Activated CD4-positive, alpha-beta memory T cell treated with anti-CD3 and anti-CD28 coated beads for 36 hours (primary cell): ENCODE measurements at regions not wholly inside any gene's neighbourhood (a gene's known extent, or its start where the extent isn't known, plus 50 kb on each side); places are given as distances from the start of the nearest gene placed in this dataset.
"Not testable (repeated sequence)": the region's sequence is repeated elsewhere in the genome, so short reads cannot be mapped to it uniquely, and the experiment has no call there.

Experiments used
- CTCF ChIA-PET: fragments of 350-600 bp; sonication (Branson Sonifier 250); formaldehyde crosslinking; loops from one replicate; lab custom pipeline; 2021; ENCODE audit warnings: antibody characterized with exemption, inconsistent platforms; lab: Charles Lee
- POLR2A ChIA-PET: fragments of 350-600 bp; sonication (Branson Sonifier 250); formaldehyde crosslinking; loops from one replicate; lab custom pipeline; 2021; ENCODE audit warnings: antibody characterized with exemption; lab: Charles Lee
- DNase-seq: peaks from one replicate; pipeline ENCODE4 v3.0.0-alpha.2; 2020
- H3K27ac Mint-ChIP-seq: one replicate; pipeline ENCODE4 v1.8.0; 2021; ENCODE audit warnings: mixed read lengths
- H3K27me3 Mint-ChIP-seq: one replicate; pipeline ENCODE4 v1.8.0; 2021; ENCODE audit warnings: mixed read lengths
- H3K36me3 Mint-ChIP-seq: one replicate; pipeline ENCODE4 v1.8.0; 2021; ENCODE audit warnings: mixed read lengths
- H3K4me1 Mint-ChIP-seq: one replicate; pipeline ENCODE4 v1.8.0; 2021; ENCODE audit warnings: low read depth, mixed read lengths
- H3K4me3 Mint-ChIP-seq: one replicate; pipeline ENCODE4 v1.8.0; 2021; ENCODE audit warnings: mild to moderate bottlenecking, mixed read lengths
- H3K9me3 Mint-ChIP-seq: one replicate; pipeline ENCODE4 v1.8.0; 2021; ENCODE audit warnings: mixed read lengths
- intact Hi-C: fragments of 100-400 bp; cut with micrococcal nuclease; formaldehyde crosslinking; loops from one replicate; pipeline ENCODE4 v1.15.1; 2023

DNA sequence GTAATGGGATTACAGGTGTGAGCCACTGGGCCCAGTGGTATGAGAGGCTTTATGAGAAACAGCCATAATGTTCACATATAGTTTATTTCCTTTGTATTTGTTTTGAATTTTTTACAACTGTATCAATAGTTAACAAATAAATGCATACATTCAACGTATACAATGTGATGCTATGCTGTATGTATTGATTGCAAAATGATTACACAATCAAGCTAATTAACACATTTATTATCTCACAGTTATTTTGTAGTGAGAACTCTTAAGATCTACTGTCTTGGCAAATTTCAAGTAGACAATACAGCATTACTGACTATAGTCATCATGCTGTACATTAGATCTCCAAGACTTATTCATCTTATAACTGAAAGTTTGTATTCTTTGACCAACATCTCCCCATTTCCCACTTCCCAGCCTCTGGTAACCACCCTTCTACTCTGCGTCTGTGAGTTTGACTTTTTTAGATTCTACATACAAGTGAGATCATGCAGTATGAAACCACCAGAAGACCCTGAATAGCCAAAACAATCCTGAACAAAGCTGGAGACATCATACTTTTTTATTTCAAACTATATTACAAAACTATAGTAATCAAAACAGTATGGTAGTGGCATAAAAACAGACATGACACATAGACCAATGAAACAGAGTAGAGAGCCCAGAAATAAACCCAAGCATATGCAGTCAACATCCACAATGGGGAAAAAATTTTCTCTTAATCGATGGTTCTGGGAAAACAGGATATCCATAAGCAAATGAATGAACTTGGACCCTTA, 157.2 kb upstream of the RREB1 start:
- ChIA-PET POLR2A (no interaction called here), CTCF (no interaction called here)
- no peak overlapping the region for H3K4me3 Mint-ChIP-seq
- no peak for DNase-seq
- no peaks in the 10 kb centered on the region for H3K36me3 Mint-ChIP-seq
- H3K9me3 Mint-ChIP-seq = peaks cover 16% of the 10 kb centered on the region
- intact Hi-C loops = no loop called here
- no peak overlapping the region for H3K27ac Mint-ChIP-seq
- H3K27me3 Mint-ChIP-seq = no peaks in the 10 kb centered on the region
- no peaks in the 10 kb centered on the region for H3K4me1 Mint-ChIP-seq

DNA sequence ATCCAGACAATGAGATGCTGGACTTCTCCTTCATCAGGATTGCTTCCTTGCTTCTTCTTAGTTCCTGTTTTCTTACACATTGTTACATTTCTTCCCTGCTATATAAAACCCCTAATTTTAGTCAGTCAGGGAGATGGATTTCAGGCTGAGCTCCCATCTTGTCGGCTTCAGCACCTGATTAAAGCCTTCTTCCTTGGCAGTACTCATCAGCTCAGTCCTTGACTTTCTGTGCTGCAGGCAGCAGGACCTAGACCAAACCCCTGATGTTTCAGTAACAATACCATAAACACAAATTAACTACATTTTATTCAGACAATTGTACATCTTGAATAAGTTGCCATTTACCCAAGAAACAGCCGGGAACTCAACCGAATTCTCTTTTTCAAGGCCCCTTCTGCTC, 156.4 kb upstream of the RREB1 start:
- Mint-ChIP-seq H3K4me1 (no peaks in the 10 kb centered on the region), H3K27ac (no peak overlapping the region), H3K36me3 (no peaks in the 10 kb centered on the region), H3K27me3 (no peaks in the 10 kb centered on the region), H3K9me3 (peaks cover 16% of the 10 kb centered on the region), H3K4me3 (no peak overlapping the region)
- ChIA-PET POLR2A (no interaction called here), CTCF (no interaction called here)
- intact Hi-C loops = no loop called here
- no peak for DNase-seq

DNA sequence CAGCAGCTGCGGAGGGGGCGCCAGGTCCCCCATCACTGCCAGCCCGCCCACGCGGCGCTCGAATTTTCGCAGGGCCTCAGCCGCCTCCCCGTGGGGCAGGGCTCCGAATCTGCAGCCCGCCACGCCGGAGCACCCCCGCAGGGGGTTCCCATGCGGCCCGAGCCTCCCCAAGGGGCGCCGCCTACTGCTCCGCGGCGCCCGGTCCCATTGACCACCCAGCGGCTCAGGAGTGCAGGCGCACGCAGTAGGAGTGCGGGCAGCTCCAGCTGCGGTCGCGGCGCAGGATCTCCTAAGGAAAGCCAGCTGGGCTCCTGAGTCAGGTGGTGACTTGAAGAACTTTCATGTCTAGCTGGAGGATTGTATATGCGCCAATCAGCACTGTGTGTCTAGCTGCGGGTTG, 155.3 kb upstream of the RREB1 start:
- no peaks in the 10 kb centered on the region for H3K4me1 Mint-ChIP-seq
- H3K27me3 Mint-ChIP-seq = no peaks in the 10 kb centered on the region
- H3K9me3 Mint-ChIP-seq = peaks cover 16% of the 10 kb centered on the region
- intact Hi-C loops = no loop called here
- no peak overlapping the region for H3K4me3 Mint-ChIP-seq
- CTCF ChIA-PET = no interaction called here
- H3K27ac Mint-ChIP-seq = no peak overlapping the region
- POLR2A ChIA-PET = no interaction called here
- H3K36me3 Mint-ChIP-seq = no peaks in the 10 kb centered on the region
- DNase-seq = no peak

DNA sequence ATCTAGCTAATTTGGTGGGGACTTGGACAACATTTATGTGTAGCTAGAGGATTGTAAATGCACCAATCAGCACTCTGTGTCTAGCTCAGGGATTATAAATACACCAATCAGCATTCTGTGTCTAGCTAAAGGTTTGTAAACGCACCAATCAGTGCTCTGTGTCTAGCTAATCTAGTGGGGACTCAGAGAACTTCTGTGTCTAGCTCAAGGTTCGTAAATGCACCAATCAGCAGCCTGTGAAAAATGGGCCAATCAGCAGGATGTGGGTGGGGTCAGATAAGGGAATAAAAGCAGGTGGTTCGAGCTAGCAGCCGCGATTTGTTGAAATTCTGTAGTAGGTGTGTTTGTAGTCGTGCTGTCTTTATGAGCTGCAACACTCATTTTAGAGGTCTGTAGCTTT, 154.8 kb upstream of the RREB1 start:
- intact Hi-C loops, H3K27ac Mint-ChIP-seq, H3K4me1 Mint-ChIP-seq, DNase-seq, H3K4me3 Mint-ChIP-seq, H3K27me3 Mint-ChIP-seq, H3K36me3 Mint-ChIP-seq, POLR2A ChIA-PET: not testable (repeated sequence)
- H3K9me3 Mint-ChIP-seq = peaks cover 16% of the 10 kb centered on the region
- CTCF ChIA-PET = interaction anchor here (0.5 to 0.7 kb wide), 3 partner anchors 121 to 1599 kb away, joined by 3 to 5 read pairs (median 4); no protein-coding TSS in a partner anchor

DNA sequence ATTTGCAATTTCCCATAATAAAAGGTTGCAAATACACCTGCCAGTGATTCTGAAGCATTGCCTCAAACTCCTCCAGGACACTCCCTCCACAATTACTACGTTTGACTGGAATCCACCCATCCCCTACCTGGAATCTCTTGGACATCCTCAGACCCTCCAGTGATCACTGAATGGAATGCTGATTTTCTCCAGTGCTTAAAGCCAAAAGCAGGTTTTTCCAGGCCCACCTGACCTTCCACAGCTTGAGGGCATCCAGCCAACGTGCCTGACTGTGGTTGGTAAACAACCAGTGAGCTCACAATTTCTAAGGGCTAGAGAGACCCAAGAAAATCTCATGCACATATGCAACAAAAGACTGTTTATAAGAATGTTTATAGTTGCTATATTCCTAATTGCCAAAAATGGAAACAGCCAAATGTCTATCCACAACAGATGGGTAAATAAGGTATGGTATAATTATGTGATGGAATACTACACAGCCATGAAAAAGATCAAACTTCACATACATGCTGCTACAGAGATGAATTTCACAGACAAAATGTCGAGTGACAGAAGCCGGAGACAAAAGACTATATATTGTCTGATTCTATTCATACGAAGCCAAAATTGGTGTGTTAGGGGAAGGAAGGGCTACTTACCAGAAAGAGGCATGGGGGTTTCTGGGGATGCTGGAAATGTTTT, 147.1 kb upstream of the RREB1 start:
- DNase-seq = no peak
- Mint-ChIP-seq H3K4me1 (no peaks in the 10 kb centered on the region), H3K9me3 (peaks cover 6% of the 10 kb centered on the region), H3K27me3 (peaks cover 4% of the 10 kb centered on the region), H3K27ac (no peak overlapping the region), H3K4me3 (no peak overlapping the region), H3K36me3 (no peaks in the 10 kb centered on the region)
- ChIA-PET POLR2A (no interaction called here), CTCF (no interaction called here)
- intact Hi-C loops = no loop called here

DNA sequence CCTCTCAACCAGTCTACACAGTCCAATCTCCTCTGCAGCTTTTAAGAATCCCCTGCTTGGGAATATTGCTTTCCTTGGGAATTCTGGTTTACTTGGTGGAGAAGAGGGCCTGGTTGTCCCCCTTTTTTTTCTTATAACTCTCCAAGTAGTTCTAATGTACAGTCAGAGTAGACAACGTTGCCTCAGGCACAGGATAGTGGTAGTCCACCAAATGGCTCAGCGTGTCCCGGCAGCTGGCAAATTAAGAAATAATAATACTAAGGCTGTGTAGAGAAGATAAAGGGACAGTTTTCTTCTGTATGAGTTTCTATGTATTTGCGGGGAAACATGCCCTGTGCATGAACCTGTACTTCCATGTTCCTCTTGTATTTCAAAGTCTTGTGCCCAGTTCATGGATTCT, 145.7 kb upstream of the RREB1 start:
- intact Hi-C loops = no loop called here
- Mint-ChIP-seq H3K27ac (no peak overlapping the region), H3K27me3 (peaks cover 4% of the 10 kb centered on the region)

DNA sequence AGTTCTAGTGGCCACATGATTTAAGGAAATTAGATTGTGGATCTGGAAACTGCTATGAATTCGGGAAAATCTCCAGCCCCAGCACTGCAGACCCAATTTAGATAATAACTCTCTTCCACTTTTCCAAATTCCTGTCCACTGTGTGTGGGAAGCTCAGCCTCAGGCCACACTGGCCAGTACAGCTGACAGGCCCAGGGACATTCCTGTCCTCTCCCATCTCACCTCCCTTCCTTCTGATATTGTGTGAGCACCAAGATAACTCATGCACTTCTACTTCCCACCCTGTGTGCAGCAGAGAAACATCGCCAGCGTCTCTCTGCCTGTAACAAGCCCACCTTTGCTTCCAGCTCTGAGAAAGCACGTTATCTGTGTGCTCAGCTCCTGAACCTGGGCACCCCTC, 145.1 kb upstream of the RREB1 start:
- ChIA-PET POLR2A (no interaction called here), CTCF (no interaction called here)
- Mint-ChIP-seq H3K9me3 (peaks cover 6% of the 10 kb centered on the region), H3K27me3 (peaks cover 4% of the 10 kb centered on the region), H3K27ac (no peak overlapping the region), H3K36me3 (no peaks in the 10 kb centered on the region), H3K4me1 (no peaks in the 10 kb centered on the region), H3K4me3 (no peak overlapping the region)
- intact Hi-C loops = no loop called here
- DNase-seq = no peak

More for the DNA sequence above, 145.7 kb upstream of the RREB1 start:
- POLR2A ChIA-PET = no interaction called here
- Mint-ChIP-seq H3K36me3 (no peaks in the 10 kb centered on the region), H3K4me3 (no peak overlapping the region), H3K4me1 (no peaks in the 10 kb centered on the region), H3K9me3 (peaks cover 6% of the 10 kb centered on the region)
- DNase-seq = no peak
- CTCF ChIA-PET = no interaction called here

DNA sequence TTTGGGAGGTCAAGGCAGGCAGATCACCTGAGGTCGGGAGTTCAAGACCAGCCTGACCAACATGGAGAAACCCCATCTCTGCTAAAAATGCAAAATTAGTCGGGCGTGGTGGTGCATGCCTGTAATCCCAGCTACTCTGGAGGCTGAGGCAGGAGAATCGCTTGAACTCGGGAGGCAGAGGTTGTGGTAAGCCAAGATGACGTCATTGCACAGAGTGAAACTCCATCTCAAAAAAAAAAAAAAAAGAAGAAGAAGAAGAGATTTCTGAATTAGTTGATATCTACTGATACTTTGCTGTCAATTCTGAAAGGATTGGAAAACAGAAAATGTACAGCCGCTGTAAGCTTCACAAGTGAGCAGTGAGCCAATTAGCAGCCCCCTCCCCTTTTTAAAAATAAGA, 144.4 kb upstream of the RREB1 start:
- DNase-seq, intact Hi-C loops, H3K27me3 Mint-ChIP-seq, H3K27ac Mint-ChIP-seq, POLR2A ChIA-PET, H3K9me3 Mint-ChIP-seq, H3K36me3 Mint-ChIP-seq, CTCF ChIA-PET, H3K4me1 Mint-ChIP-seq, H3K4me3 Mint-ChIP-seq: not testable (repeated sequence)

DNA sequence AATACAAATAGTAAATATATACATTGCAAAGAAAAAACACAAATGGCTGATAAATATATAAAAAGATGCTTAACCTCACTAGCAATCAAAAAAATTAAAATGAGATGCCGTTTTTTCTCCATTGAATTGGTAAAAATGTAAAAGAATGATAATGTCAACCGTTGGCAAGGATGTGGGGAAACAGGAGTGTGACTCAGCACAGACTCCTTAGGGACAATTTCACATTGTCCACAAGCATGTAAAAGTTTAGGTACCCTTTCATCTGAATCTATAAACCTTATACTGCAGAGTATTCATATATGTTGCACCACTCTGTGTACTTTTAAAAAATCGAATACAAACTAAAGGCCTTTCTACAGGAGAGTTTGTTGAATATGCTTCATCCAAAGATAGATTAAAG, 143.1 kb upstream of the RREB1 start:
- H3K27me3 Mint-ChIP-seq = peaks cover 4% of the 10 kb centered on the region
- no peak overlapping the region for H3K4me3 Mint-ChIP-seq

DNA sequence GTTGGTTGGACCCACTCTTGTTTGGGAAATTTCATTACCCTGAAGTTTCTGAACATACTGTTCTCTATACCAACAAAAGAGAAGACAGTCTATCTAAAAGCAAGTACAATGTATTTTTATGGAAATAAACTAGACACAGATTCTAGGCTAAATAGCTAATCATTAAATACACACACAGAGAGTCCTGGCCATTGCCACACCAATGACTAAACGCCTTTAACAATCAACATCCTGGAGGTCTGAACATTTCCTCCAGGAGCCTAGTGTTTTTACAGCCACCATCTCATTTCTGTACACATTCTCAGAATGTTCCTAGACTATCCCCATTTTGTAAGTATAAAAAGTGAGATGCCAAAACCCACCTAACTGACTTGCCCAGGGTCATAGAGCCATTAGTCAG, 141.6 kb upstream of the RREB1 start:
- no peak for DNase-seq
- Mint-ChIP-seq H3K4me3 (no peak overlapping the region), H3K36me3 (no peaks in the 10 kb centered on the region), H3K27ac (no peak overlapping the region), H3K4me1 (no peaks in the 10 kb centered on the region), H3K27me3 (peaks cover 5% of the 10 kb centered on the region), H3K9me3 (no peaks in the 10 kb centered on the region)
- intact Hi-C loops = no loop called here
- CTCF ChIA-PET = no interaction called here
- POLR2A ChIA-PET = no interaction called here

More for the DNA sequence above, 143.1 kb upstream of the RREB1 start:
- CTCF ChIA-PET = no interaction called here
- POLR2A ChIA-PET = no interaction called here
- peaks cover 6% of the 10 kb centered on the region for H3K9me3 Mint-ChIP-seq
- H3K4me1 Mint-ChIP-seq = no peaks in the 10 kb centered on the region
- no peak for DNase-seq
- no peaks in the 10 kb centered on the region for H3K36me3 Mint-ChIP-seq
- H3K27ac Mint-ChIP-seq = no peak overlapping the region
- intact Hi-C loops = no loop called here

DNA sequence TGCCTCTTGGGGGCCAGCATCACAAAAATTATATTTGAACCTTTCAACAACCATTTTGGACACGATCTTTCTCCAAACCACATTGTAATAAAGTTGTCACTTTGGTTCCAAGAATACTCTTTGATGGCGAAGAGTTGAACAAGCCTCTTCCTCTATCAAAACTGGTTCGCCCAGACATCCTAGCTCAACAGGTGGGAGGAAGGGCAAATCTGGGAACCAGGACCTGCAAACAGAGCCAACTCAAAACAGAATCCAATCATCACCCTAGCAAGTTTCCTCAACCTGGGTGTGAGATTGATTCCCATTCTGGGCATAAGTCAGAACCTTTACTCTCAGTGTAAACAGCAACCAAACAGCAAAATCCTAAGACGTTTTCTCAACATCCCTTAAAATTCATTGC, 141.2 kb upstream of the RREB1 start:
- no peak overlapping the region for H3K4me3 Mint-ChIP-seq
- H3K36me3 Mint-ChIP-seq = no peaks in the 10 kb centered on the region
- H3K27me3 Mint-ChIP-seq = peaks cover 5% of the 10 kb centered on the region
- H3K27ac Mint-ChIP-seq = no peak overlapping the region
- intact Hi-C loops = no loop called here
- POLR2A ChIA-PET = no interaction called here
- no peaks in the 10 kb centered on the region for H3K4me1 Mint-ChIP-seq
- CTCF ChIA-PET = no interaction called here
- no peaks in the 10 kb centered on the region for H3K9me3 Mint-ChIP-seq
- DNase-seq = no peak

DNA sequence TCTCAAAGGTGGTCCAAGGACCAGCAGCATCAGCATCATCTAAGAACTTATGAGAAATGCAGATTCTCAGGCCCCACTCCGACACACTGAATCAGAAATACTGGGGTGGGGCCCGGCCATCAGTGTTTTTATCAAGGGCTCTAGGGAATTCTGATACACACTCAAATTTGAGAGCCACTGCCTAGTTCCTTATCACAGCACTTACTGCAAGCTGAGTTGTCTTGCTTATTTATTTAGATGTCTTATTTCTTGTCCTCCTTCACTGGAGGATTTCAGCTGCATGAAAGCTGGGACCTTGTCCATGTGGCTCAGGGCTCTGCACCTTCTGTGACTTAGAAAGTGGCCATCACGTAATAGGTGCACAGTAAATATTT, 139.4 kb upstream of the RREB1 start:
- intact Hi-C loops = no loop called here
- ChIA-PET POLR2A (interaction anchor here (0.6 kb wide), 1 partner anchor 86 kb away, joined by 4 read pairs; no protein-coding TSS in a partner anchor), CTCF (no interaction called here)
- no peak for DNase-seq
- no peaks in the 10 kb centered on the region for H3K9me3 Mint-ChIP-seq
- H3K36me3 Mint-ChIP-seq = no peaks in the 10 kb centered on the region
- no peak overlapping the region for H3K27ac Mint-ChIP-seq
- no peaks in the 10 kb centered on the region for H3K4me1 Mint-ChIP-seq
- peaks cover 4% of the 10 kb centered on the region for H3K27me3 Mint-ChIP-seq
- no peak overlapping the region for H3K4me3 Mint-ChIP-seq
